GOT3 (cell line): ENCODE measurements at regions not wholly inside any gene's neighbourhood (a gene's known extent, or its start where the extent isn't known, plus 50 kb on each side); places are given as distances from the start of the nearest gene placed in this dataset.

Experiments used
- DNase-seq: peaks from one replicate; lab custom pipeline; 2025; ENCODE audit warnings: mixed read lengths; lab: John Stamatoyannopoulos, UW

DNA sequence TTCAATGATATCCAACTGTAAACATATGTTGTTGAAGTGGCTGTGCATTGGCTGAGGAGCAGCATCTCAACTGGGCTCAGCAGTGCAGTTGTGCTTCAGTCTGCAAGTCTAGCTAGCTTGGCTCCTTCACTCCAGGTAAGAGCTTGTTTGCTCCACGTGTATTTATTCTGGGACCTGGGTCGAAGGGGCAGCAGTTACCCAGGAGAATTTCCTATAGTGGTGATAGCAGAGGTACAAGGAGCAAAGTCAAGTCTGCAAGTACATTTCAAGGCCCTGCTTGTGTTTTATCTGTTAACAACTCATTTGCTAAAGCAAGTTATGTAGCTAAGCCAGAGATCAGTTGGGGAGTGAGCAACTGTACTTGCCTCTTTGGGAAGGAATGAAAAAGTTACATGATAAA, 286.2 kb upstream of the UMPS start:
- no peak for DNase-seq

GRCh38 chr3:124444896-124445295, 285.4 kb upstream of the UMPS start:
- DNase-seq = no peak

DNA sequence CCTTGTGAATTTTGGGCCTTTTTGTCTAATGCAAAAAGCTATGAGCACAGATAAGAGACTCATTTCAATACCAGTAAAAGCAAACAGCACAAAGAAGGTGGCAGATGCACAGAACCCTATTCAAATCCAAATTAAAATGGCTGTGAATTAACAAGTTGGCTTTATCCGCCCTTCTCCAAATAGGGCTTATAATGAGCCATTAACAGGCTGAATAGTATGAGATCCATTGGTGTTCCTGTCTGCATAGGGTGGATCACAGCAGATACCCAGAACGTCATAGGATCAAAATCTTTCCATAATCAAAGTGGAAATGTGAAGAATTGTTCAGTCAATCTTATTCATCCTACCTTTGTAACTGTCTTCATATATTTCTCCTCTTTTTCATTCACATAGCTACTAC, 282.4 kb upstream of the UMPS start:
- DNase-seq = no peak

- DNase-seq = no peak
Observed at GRCh38 chr3:124448954-124449353, 281.3 kb upstream of the UMPS start.

GRCh38 chr3:124450366-124450765, 279.9 kb upstream of the UMPS start:
- no peak for DNase-seq

DNA sequence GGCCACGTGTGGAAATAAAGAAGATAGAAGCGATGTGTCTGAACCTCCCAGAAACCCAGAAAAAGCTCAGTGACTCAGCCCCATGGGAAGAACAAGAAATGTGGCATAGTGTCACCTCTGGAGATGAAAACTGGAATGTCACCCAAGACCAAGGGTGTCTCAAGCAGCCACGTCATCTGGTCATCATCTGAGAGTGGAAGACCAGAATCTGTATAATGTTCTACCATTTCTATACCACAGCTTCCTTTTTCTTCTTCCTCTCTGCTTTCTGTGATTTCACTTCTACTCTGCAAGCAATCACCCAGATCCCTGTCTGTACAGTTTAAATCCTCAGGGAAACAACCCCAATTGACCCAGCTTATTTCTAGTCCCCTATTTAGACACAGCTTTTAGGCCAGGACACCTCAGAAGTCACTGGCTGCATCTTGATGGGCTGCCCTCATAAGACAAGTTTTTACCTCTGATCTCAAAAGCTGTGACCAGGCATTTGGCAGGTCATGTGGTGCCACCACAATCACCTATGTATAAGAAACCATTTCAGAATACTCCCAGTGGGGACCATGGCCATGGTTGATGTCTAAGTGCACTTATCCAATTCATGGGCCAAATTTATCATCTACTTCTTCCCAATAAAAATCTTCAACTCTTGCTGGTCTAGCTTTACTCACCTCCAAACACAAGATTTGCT, 278.5 kb upstream of the UMPS start:
- no peak for DNase-seq

- DNase-seq = no peak
Observed at GRCh38 chr3:124453189-124453588, 277.1 kb upstream of the UMPS start.

DNA sequence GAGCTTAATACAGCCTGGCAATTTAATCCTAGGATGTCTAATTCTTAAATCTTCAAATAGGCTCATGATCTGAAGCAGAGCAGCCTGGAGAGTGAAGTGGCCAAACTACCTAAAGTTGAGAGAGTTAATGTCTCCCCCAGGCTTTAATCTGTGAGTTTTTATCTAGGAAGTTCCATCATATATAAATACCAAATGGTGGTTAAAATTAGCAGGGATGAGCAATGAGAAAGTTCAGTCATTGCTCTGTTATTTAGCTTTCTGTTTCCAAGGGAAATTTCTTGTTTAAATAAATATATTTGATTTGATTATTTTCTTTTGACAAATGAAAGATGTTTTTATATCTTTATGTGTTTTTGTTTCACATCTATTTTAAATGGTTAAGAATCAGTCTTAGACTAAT, 274.4 kb upstream of the UMPS start:
- no peak for DNase-seq

GRCh38 chr3:124456506-124456905, 273.7 kb upstream of the UMPS start:
- no peak for DNase-seq

DNA sequence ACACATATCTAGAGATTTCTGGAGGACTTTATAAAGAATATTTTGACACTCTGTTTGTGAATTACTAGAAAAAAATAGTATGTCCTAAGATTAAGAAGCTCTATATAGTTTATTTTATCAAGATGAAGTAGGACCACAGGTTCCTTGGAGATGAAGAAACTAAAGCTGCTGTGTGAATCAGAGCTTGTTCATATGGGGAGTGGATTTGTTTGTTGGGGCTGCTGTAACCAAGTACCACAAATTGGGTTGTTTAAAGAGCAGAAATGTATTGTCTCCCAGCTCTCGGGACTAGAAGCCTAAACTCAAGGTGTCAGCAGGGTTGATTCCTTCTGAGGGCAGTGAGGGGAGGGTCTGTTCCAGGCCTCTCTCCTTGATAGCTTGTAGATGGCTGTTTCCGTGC, 270.6 kb upstream of the UMPS start:
- no peak for DNase-seq

- no peak for DNase-seq
Observed at GRCh38 chr3:124461126-124461525, 269.1 kb upstream of the UMPS start.

- no peak for DNase-seq
Observed at GRCh38 chr3:124461838-124462632, 268.2 kb upstream of the UMPS start.

GRCh38 chr3:124463234-124463633, 267.0 kb upstream of the UMPS start:
- no peak for DNase-seq

DNA sequence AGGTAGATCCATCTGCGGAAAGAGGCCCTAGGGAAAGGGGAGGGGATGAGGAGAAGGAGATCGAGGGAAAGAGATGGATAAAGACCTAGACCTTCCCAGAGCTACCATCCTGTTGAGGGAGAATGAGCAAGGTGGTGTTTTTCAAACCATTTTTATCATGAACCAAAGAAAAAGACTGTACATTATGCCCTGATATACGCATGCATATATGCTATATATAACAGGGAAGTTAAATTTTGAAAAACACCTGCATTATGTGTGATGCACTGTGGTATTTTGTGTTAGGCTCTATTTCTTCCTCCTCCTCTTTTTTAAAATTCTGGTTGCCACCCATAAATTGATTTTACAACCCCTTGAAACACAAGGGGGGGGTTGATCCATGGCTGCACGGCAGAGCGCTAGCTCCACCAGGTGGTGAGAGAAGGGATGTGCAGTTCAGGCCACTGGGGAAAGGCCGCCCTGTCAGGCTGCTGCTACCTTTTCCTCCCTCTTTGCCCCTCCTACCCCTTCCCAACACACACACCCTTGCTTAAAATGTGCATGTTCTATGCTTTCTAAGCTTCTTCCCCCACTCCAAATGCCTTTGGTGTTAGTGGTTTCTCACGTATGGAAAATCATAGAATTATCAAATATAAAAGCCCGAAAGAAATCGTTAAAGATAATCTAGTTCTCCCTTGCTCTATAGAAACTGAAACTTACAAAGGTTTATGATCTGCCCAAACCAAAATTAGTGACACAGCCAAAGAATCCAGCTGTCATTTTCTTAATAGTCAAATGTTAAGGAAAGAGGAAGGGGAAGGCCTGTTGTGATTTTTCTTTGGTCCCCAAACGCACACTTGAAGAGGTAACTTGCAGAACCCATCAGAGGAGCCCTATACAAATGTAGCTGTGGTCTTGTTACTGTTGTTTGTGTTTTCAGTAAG, 262.0 kb upstream of the UMPS start:
- no peak for DNase-seq

DNA sequence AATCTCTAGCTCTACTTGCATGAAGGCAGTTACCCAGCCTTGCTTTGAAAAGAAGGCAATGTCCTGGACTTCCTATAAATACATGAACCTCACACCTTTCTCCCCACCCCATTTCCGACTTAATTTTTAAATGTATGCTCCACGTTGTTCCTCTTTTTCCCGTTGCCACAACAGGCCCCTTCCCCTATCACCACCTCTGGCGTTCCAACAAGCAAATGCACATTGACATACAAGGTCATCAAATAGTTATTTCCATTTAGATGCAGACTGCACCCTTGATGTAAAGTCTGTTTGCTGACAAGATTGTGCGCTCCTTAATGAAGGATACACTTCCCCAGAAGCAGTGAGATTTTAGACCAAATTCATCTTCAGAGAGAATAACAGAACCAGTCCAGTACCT, 260.7 kb upstream of the UMPS start:
- DNase-seq = no peak

DNA sequence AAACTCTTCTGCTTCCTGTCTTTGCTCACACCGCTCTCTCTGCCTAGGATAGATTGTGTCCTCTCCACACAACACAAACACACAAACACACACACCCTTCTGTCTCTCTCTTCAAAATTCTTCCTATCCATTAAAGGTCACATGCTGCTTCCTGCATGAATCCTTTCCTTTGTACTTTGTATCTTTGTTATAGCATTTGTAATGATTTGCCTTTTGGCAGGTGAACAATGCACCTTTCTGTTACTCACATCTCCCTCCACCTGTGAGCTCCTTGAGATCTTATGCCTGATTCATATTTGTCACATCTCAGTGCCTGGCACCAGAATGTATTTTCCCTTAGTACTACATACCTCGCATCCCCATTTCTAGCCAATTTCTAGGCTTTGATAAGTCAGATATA, 251.4 kb upstream of the UMPS start:
- no peak for DNase-seq

GRCh38 chr3:124483915-124484470, 246.3 kb upstream of the UMPS start:
- no peak for DNase-seq

- DNase-seq = no peak
Observed at GRCh38 chr3:124486324-124486723, 243.9 kb upstream of the UMPS start.

DNA sequence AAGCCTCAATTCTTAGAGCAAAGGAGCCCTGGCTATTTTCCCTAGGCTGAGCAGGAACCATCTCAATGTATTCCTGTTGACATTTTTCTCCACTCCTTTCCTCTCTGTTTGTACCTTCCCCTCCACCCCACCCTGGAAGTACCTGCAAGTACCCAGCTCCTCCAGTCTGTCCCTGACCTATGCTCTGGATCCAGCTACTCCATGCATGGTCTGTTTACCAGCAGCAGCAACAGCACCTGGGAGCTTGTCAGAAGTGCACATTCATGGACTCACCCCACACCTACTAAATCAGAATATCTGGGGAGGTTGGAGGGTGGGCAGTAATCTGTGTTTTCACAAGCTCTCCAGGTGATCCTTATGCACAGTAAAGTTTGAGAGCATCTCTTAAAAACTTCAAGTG, 240.7 kb upstream of the UMPS start:
- DNase-seq = no peak

DNA sequence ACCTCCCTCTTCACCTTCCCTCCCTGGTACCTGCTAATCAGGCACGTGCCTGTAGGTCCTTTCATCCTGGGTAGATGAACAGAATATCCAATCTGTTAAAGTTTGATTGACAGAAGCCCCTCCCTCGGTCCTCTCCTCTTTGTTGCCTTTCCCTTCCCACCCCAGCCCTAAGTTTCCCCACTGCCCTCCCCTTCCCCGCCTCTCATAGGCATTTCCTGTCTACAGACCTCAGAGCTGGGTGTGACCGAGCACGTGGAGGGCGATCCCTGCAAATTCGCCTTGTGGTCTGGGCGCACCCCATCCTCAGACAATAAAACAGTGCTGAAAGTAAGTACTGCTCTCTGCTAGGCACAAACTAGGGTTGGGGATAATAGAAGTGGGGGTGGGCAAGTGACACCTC, 239.2 kb upstream of the UMPS start:
- no peak for DNase-seq

GRCh38 chr3:124491875-124492274, 238.4 kb upstream of the UMPS start:
- no peak for DNase-seq

DNA sequence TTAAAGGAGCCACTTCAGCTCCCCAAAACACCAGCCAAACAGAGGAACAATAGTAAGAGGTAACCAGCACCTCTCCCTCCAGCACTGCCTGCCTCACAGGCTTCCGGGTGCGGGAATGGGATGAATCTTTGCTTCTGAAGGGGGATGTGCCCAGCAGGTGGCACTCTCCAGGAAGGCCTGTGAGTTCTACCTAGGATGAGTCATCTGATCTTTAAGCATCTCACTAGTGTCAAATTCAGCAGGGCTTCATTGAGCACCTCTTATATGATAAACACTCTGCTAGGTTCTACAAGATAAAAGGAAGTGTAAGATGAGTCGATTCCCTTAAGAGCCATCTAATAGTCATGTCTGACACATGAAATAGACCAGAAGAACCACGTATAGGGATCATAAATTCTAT, 237.4 kb upstream of the UMPS start:
- no peak for DNase-seq
